GM18511 (cell line): ENCODE measurements at regions not wholly inside any gene's neighbourhood (a gene's known extent, or its start where the extent isn't known, plus 50 kb on each side); places are given as distances from the start of the nearest gene placed in this dataset.

Experiments
- ATAC-seq: cut with Tn5 transposase; IDR thresholded peaks from one replicate; pipeline ENCODE4 v1.9.1; 2021; ENCODE audit warnings: mild to moderate bottlenecking, moderate library complexity; ENCODE audit not compliant: unreplicated experiment

- ATAC-seq = no peak
These were observed 639.6 kb downstream of the AACS start for GRCh38 chr12:125704803-125705202.

DNA sequence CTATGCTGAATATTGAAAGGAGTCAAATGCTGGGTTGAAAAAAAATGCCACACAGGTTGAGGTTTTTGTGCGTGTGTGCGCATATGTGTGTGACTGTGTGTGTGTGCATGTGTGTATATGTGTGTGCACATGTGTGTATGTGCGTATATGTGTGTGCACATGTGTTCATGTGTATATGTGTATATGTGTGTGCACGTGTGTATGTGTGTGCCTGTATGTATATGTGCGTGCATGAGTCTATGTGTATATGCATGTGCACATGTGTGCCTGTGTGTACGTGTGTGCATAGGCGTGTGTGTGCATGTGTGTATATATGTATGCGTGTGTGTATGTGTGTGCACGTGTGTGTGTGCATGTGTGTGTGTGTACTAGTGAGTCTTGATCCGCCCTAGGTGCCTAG lies 655.7 kb downstream of the AACS start:
- ATAC-seq = no peak

- no peak for ATAC-seq
These were observed 668.9 kb downstream of the AACS start for GRCh38 chr12:125734137-125734536.

GRCh38 chr12:125738211-125738610 lies 673.0 kb downstream of the AACS start:
- ATAC-seq = no peak

GRCh38 chr12:125742413-125742812 lies 677.2 kb downstream of the AACS start:
- ATAC-seq = no peak

DNA sequence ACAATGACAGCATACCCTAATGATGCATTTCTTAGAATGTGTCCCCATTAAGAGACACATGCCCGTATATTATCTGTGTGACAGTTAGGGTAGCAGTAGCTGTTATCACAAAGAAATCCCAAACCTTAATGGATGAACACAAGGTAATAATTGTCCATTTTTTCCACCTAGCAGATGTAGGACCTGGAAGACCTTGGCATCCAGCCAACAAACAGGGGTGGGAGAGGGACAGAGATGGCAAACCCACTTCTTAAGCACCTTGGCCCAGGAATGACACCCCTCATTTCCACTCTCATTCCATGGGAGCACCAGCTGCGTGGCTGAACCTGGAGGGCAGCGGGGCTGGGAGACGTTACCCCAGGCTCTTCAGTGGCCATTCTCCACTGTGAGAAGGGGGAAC lies 679.0 kb downstream of the AACS start:
- no peak for ATAC-seq

DNA sequence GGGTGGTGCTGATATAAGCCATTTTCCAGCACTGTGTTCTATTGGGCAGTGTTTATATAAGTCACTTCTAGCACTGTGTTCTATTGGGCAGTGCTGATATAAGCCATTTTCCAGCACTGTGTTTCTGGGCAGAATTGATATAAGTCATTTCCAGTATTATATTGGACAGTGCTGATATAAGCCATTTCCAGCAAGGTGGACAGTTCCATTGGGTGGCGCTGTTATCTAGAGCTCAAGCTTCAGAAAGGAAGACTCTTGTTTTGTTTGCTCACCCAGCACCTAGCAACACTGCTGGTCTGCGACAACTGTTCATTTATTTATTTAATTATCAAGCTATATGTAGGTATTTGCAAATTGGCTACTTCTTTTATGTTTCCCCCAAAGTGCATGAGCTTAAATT lies 690.3 kb downstream of the AACS start:
- ATAC-seq = no peak

- no peak for ATAC-seq
These were observed 700.9 kb downstream of the AACS start for GRCh38 chr12:125766091-125766490.

DNA sequence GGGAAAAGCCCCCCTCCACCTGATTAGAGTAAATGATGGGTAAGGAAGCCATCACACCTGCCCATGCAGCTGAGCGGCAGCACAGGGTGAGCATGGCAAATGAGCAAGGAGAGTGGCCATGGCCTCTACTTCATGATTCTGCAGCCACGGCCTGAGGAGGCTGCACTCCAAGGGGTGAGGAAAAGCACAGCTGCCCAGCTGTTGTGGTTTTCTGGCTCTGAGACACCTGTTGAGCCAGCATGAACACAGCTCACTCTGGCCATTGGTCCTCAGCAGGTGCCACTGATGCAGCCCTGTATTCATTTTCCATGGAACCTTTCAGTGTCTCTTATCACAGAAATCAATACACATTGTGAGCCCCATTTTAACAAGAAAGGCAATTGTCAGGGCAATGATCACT lies 707.2 kb downstream of the AACS start:
- no peak for ATAC-seq

DNA sequence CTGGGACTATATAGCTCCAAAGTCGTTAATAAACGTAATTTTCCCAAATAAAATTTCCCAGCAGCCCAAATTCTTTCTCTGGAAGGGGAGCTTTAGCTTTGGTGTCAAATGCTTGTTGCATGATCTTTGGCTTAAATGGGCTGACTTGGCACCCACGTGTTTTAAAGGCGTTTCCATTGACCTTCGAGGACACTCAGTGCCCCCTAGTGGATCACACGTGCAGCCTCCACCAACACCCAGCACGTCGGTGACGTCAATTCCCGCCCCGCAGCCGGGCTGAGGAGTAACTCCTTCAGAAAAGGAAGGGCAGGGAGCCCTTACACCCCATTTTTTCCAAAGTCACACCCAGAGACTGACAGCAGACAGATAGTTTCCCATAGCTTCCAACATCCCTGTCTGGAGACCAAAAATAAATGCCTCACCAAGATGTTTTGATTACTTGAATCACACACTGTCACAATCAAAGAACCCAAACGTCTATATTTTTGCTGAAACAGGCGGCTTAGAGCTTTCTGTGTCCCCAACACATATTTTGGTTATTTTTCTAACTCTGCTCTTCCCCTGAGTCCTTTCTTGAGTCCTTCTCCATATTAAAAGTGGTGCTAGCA lies 707.9 kb downstream of the AACS start:
- ATAC-seq = peak; percentile 87

- ATAC-seq = no peak
These were observed 710.3 kb downstream of the AACS start for GRCh38 chr12:125775507-125775906.

DNA sequence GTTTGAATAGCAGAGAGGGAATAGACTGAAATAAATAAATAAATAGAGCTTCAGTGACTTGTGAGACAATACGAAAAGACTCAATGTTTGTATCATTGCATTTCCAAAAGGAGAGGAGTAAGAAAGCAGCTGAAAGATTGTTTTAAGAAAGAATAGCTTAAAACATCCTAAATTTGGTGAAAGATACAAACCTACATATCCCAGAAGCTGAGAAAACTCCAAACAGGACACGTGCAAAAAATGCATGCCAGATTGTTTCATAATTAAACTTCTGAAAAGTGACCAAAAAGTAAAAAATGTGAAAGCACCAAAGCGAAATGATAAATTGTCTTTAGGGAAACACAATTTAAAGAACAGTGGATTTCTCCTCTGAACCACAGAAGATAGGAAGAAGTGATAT lies 711.0 kb downstream of the AACS start:
- ATAC-seq = no peak

DNA sequence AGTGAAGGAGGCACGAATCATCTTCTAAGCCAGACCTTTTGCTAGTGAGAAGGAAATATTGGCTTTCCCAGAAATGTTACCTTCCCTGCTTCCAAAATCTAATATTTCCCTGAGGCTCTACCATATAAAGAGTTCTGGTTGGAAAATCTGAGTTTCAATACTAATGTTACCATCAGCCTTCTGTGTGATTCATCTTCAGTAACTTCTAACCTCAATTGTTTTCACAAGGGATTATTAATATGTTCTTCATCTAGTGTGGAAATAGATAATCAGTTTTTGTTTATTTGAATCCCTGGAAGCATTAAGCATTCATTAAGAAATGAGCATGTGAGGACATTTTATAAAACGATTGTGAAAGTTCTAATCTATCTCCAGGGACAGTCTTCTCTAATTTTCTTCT lies 720.9 kb downstream of the AACS start:
- ATAC-seq = no peak

- no peak for ATAC-seq
These were observed 729.2 kb downstream of the AACS start for GRCh38 chr12:125794401-125794800.

- ATAC-seq = no peak
These were observed 732.4 kb downstream of the AACS start for GRCh38 chr12:125797421-125798175.

DNA sequence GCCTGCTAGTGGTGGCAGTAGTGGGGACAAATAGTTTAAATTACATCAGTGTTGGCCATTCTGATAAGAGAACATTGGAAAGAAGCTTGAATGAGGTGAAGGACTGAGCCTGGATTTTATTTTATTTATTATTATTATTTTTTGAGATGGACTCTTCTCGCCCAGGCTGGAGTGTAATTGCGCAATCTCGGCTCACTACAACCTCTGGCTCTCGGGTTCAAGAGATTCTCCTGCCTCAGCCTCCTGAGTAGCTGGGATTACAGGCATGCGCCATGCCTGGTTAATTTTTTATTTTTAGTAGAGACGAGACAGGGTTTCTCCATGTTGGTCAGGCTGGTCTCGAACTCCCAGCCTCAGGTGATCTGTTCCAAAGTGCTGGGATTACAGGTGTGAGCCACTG lies 739.4 kb downstream of the AACS start:
- no peak for ATAC-seq

DNA sequence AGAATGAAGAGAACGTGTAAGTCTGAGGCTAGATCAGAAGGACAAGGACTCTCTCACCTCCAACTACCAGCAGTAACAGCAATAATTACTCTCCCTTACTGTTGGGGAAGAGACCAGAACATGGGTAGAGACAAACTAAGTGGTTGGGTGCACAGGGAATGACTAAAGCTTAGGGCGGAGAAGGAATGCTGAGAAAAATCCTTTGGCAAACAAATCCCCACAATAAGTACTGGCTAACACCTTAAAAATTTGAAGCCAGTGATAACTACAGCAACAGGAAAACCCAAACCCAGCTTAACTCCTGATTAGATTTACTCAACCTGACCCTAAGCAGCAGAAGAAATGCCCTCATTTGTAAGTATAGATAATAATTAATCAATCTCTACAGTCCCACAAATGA lies 759.0 kb downstream of the AACS start:
- no peak for ATAC-seq

- ATAC-seq = no peak
These were observed 770.6 kb downstream of the AACS start for GRCh38 chr12:125835852-125836251.

GRCh38 chr12:125836647-125837046 lies 771.4 kb downstream of the AACS start:
- ATAC-seq = no peak

GRCh38 chr12:125841332-125841731 lies 776.1 kb downstream of the AACS start:
- ATAC-seq = no peak

DNA sequence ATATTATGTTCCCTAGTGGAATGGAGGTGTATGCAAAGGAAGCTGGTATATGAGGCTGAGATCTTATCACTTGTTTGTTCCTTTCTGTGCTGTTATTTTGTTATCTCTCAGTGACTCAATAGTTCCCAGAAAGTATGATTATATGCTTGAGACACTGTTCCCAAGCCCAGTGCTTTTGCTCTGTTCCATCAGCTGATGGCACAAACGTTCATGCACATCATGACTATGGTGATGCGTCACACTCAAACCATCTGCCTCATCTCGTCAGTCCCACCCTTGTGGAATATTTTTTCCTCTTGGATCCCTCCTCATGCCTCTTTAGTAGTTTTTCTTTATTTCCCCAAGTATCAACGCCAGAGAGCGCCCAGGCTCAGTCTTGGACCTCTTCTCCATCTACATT lies 786.9 kb downstream of the AACS start:
- ATAC-seq = no peak

DNA sequence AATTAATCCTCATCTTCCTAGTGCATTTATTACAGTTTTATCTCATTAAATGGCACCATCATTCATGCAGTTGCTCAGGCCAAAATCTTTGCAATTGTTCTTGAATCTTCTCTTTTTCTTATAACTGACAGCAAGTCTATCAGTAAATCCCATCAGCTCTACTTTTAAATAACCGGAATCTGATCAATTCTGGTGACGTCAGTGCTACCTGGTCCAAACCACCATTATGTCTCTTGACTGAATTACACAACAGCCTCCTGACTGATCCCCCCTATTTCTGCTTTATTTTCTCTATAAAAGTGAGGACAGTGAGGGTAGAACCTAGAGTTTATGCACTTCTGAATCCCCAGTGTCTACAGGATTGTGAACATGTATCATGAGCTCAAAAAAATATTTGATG lies 787.4 kb downstream of the AACS start:
- ATAC-seq = no peak

DNA sequence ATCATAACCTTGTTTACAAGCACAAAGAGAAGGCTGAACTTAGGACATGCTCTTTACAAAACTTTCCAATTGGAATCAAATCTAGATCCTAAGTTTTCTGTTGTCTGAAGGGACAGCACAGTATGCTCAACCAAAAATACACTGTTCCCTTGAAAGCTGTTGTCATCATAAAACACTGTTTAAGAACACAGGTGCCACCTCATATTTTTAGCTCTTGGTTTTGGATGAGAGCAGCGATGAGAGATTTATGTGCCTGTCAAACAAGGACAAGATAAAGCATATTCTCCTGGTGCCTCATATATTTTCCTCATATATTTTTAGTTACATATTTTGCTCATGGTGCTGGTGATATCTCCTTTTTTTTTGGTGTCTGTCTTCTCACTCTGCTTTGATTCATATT lies 788.4 kb downstream of the AACS start:
- ATAC-seq = no peak
